GM21526 (cell line): ENCODE measurements at regions not wholly inside any gene's neighbourhood (a gene's known extent, or its start where the extent isn't known, plus 50 kb on each side); places are given as distances from the start of the nearest gene placed in this dataset.

Experiments
- ATAC-seq: cut with Tn5 transposase; IDR thresholded peaks from one replicate; pipeline ENCODE4 v1.9.1; 2021; ENCODE audit warnings: moderate library complexity; ENCODE audit not compliant: unreplicated experiment, low FRiP score

GRCh38 chr5:167451076-167451475 is 840.4 kb upstream of the WWC1 start:
- no peak for ATAC-seq

GRCh38 chr5:167452136-167452535 is 839.3 kb upstream of the WWC1 start:
- ATAC-seq: no peak

GRCh38 chr5:167453246-167454030 is 838.0 kb upstream of the WWC1 start:
- no peak for ATAC-seq

- ATAC-seq: no peak
Measured at GRCh38 chr5:167458412-167458811, 833.0 kb upstream of the WWC1 start.

GRCh38 chr5:167460449-167461020 is 830.9 kb upstream of the WWC1 start:
- no peak for ATAC-seq

GRCh38 chr5:167463939-167464338 is 827.5 kb upstream of the WWC1 start:
- ATAC-seq: no peak

GRCh38 chr5:167466992-167467391 is 824.5 kb upstream of the WWC1 start:
- ATAC-seq: no peak

- no peak for ATAC-seq
Measured at GRCh38 chr5:167472566-167473108, 818.8 kb upstream of the WWC1 start.

GRCh38 chr5:167478188-167478587 is 813.3 kb upstream of the WWC1 start:
- no peak for ATAC-seq

GRCh38 chr5:167479779-167480178 is 811.7 kb upstream of the WWC1 start:
- no peak for ATAC-seq

GRCh38 chr5:167481345-167481744 is 810.1 kb upstream of the WWC1 start:
- ATAC-seq: no peak

- no peak for ATAC-seq
Measured at GRCh38 chr5:167482555-167482954, 808.9 kb upstream of the WWC1 start.

GRCh38 chr5:167485061-167485774 is 806.2 kb upstream of the WWC1 start:
- ATAC-seq: no peak

GRCh38 chr5:167488371-167488770 is 803.1 kb upstream of the WWC1 start:
- ATAC-seq: no peak

- ATAC-seq: peak; percentile 63
Measured at GRCh38 chr5:167489202-167489601, 802.2 kb upstream of the WWC1 start.

- no peak for ATAC-seq
Measured at GRCh38 chr5:167503926-167504720, 787.3 kb upstream of the WWC1 start.

- no peak for ATAC-seq
Measured at GRCh38 chr5:167507463-167508233, 783.8 kb upstream of the WWC1 start.

GRCh38 chr5:167509076-167509475 is 782.4 kb upstream of the WWC1 start:
- no peak for ATAC-seq

- no peak for ATAC-seq
Measured at GRCh38 chr5:167511276-167511675, 780.2 kb upstream of the WWC1 start.

GRCh38 chr5:167512111-167512510 is 779.3 kb upstream of the WWC1 start:
- ATAC-seq: no peak
